GM23338 (cell line): ENCODE measurements at regions not wholly inside any gene's neighbourhood (a gene's known extent, or its start where the extent isn't known, plus 50 kb on each side); places are given as distances from the start of the nearest gene placed in this dataset.

Experiments
- ATAC-seq: fragments of 200-7000 bp; cut with Tn5 transposase; 3 replicates; pipeline ENCODE4 v1.9.1; 2020
- DNase-seq: peaks from one replicate; pipeline ENCODE4 v3.0.0-alpha.2; 2015; ENCODE audit warnings: low spot score
- H2AFZ ChIP-seq: fragments of 200-600 bp; sonication (generic); 2 replicates; pipeline ENCODE4 v1.8.0; 2016; ENCODE audit warnings: antibody characterized with exemption, mild to moderate bottlenecking, moderate library complexity
- H3F3A ChIP-seq: fragments of 200-600 bp; sonication (generic); replicated peaks from 2 replicates; pipeline ENCODE4 v1.8.0; 2017; ENCODE audit warnings: antibody characterized with exemption, mixed run types, low read depth
- H3K27ac ChIP-seq: fragments of 200-600 bp; sonication (generic); 2 replicates; pipeline ENCODE4 v1.6.1; 2016; ENCODE audit warnings: low read depth
- H3K27me3 ChIP-seq: fragments of 200-600 bp; sonication (generic); 2 replicates; pipeline ENCODE4 v1.8.0; 2016; ENCODE audit warnings: mild to moderate bottlenecking, mixed run types, moderate library complexity; ENCODE audit not compliant: insufficient read depth
- H3K36me3 ChIP-seq: fragments of 200-600 bp; sonication (generic); 2 replicates; pipeline ENCODE4 v1.8.0; 2016; ENCODE audit warnings: mild to moderate bottlenecking; ENCODE audit not compliant: insufficient read depth
- H3K4me1 ChIP-seq: fragments of 200-600 bp; sonication (generic); 2 replicates; pipeline ENCODE4 v1.8.0; 2016; ENCODE audit warnings: mild to moderate bottlenecking, moderate library complexity; ENCODE audit not compliant: insufficient read depth
- H3K4me2 ChIP-seq: fragments of 200-600 bp; sonication (generic); 2 replicates; pipeline ENCODE4 v1.7.1; 2017; ENCODE audit warnings: mixed run types
- H3K4me3 ChIP-seq: fragments of 200-600 bp; sonication (generic); 2 replicates; pipeline ENCODE4 v1.6.1; 2016; ENCODE audit warnings: mixed run types
- H3K79me2 ChIP-seq: fragments of 200-600 bp; sonication (generic); replicated peaks from 2 replicates; pipeline ENCODE4 v1.8.0; 2017; ENCODE audit warnings: mild to moderate bottlenecking; ENCODE audit not compliant: insufficient read depth
- H3K9me2 ChIP-seq: fragments of 200-600 bp; sonication (generic); 2 replicates; pipeline ENCODE4 v1.8.0; 2017; ENCODE audit not compliant: insufficient read depth
- H4K20me1 ChIP-seq: fragments of 200-600 bp; sonication (generic); replicated peaks from 2 replicates; pipeline ENCODE4 v1.8.0; 2017; ENCODE audit warnings: mild to moderate bottlenecking; ENCODE audit not compliant: insufficient read depth
- H3K27ac Mint-ChIP-seq: 2 replicates; pipeline ENCODE4 v1.8.0; 2020; ENCODE audit warnings: inconsistent platforms, mild to moderate bottlenecking, moderate library complexity, mixed read lengths
- H3K27me3 Mint-ChIP-seq: 3 replicates; pipeline ENCODE4 v1.8.0; 2022; ENCODE audit warnings: low read depth, mild to moderate bottlenecking, moderate library complexity, mixed read lengths, inconsistent platforms; ENCODE audit not compliant: insufficient read depth, poor library complexity
- H3K36me3 Mint-ChIP-seq: 3 replicates; pipeline ENCODE4 v1.8.0; 2021; ENCODE audit warnings: low read depth, mild to moderate bottlenecking, inconsistent platforms, moderate library complexity, mixed read lengths
- H3K4me1 Mint-ChIP-seq: 3 replicates; pipeline ENCODE4 v1.8.0; 2020; ENCODE audit warnings: mild to moderate bottlenecking, inconsistent platforms, mixed read lengths
- H3K4me3 Mint-ChIP-seq: 3 replicates; pipeline ENCODE4 v1.8.0; 2021; ENCODE audit warnings: moderate library complexity, mild to moderate bottlenecking, inconsistent platforms, mixed read lengths
- H3K9me3 Mint-ChIP-seq: 3 replicates; pipeline ENCODE4 v1.8.0; 2020; ENCODE audit warnings: moderate library complexity, mild to moderate bottlenecking, inconsistent platforms, mixed read lengths
- CREB1 ChIP-seq: fragments of 250-450 bp; sonication (Bioruptor Pico); IDR thresholded peaks from 2 replicates; pipeline ENCODE4 v1.5.0; 2020; ENCODE audit warnings: low read depth, mild to moderate bottlenecking, moderate library complexity
- CTCF ChIP-seq, 2 experiments: fragments of 200-600 bp in 1 of 2; sonication (generic) in 1 of 2; conservative IDR thresholded peaks; 2 replicates each; pipeline versions ENCODE4 v1.5.1 to v1.6.1; 2016 to 2017; ENCODE audit warnings: antibody characterized with exemption in 2 of 2, low read depth in 2 of 2, mild to moderate bottlenecking in 2 of 2, moderate library complexity in 1 of 2
- ETS1 ChIP-seq: IDR thresholded peaks from 2 replicates; pipeline ENCODE4 v1.6.1; 2016; ENCODE audit warnings: antibody characterized with exemption
- EZH2 ChIP-seq: fragments of 200-600 bp; sonication (generic); IDR thresholded peaks from one replicate; pipeline ENCODE4 v1.8.0; 2017; ENCODE audit warnings: antibody characterized with exemption, mild to moderate bottlenecking, low read depth; ENCODE audit not compliant: unreplicated experiment
- EZH2phosphoT487 ChIP-seq: fragments of 200-600 bp; sonication (generic); IDR thresholded peaks from one replicate; pipeline ENCODE4 v1.8.1; 2018; ENCODE audit warnings: antibody characterized with exemption; ENCODE audit not compliant: unreplicated experiment
- JUNB ChIP-seq: IDR thresholded peaks from one replicate; pipeline ENCODE4 v1.6.1; 2016; ENCODE audit warnings: antibody characterized with exemption; ENCODE audit not compliant: unreplicated experiment
- NANOG ChIP-seq: IDR thresholded peaks from 2 replicates; pipeline ENCODE4 v1.6.1; 2016; ENCODE audit warnings: antibody characterized with exemption, borderline replicate concordance
- POLR2AphosphoS5 ChIP-seq: IDR thresholded peaks from 2 replicates; pipeline ENCODE4 v1.6.1; 2016; ENCODE audit warnings: antibody characterized with exemption, low read depth
- REST ChIP-seq: IDR thresholded peaks from one replicate; pipeline ENCODE4 v1.6.1; 2018; ENCODE audit warnings: antibody characterized with exemption; ENCODE audit not compliant: unreplicated experiment
- STAT1 ChIP-seq: IDR thresholded peaks from one replicate; pipeline ENCODE4 v1.6.1; 2016; ENCODE audit warnings: antibody characterized with exemption; ENCODE audit not compliant: unreplicated experiment
- ZNF114 ChIP-seq: fragments of 250-450 bp; sonication (Bioruptor Pico); IDR thresholded peaks from 2 replicates; pipeline ENCODE4 v1.5.0; 2020; ENCODE audit warnings: mild to moderate bottlenecking, moderate library complexity
- ZNF331 ChIP-seq: fragments of 250-450 bp; sonication (Bioruptor Pico); IDR thresholded peaks from 2 replicates; pipeline ENCODE4 v1.5.0; 2020; ENCODE audit warnings: low read depth, mild to moderate bottlenecking, moderate library complexity
- ZNF462 ChIP-seq: fragments of 250-450 bp; sonication (Bioruptor Pico); IDR thresholded peaks from 2 replicates; pipeline ENCODE4 v1.5.0; 2020; ENCODE audit warnings: mild to moderate bottlenecking, moderate library complexity

GRCh38 chr15:38886315-38887163 lies 321.9 kb upstream of the RASGRP1 start:
- H3K36me3 Mint-ChIP-seq = no peaks in the 10 kb centered on the region
- Histone ChIP-seq H3K36me3 (no peaks in the 10 kb centered on the region), H3K4me2 (no peak overlapping the region), H3K9me2 (no peaks in the 10 kb centered on the region), H3F3A (no peaks in the 10 kb centered on the region), H2AFZ (no peak overlapping the region), H4K20me1 (no peaks in the 10 kb centered on the region), H3K79me2 (no peaks in the 10 kb centered on the region), H3K27me3 (no peaks in the 10 kb centered on the region), H3K4me1 (no peaks in the 10 kb centered on the region), H3K27ac (no peak overlapping the region), H3K4me3 (no peak overlapping the region)
- H3K27me3 Mint-ChIP-seq = no peaks in the 10 kb centered on the region
- DNase-seq (no peak), ATAC-seq (no peak)
- H3K9me3 Mint-ChIP-seq = no peaks in the 10 kb centered on the region
- no peak overlapping the region for H3K4me3 Mint-ChIP-seq
- H3K27ac Mint-ChIP-seq = no peak overlapping the region
- TF ChIP-seq CTCF (conservative IDR thresholded peaks at IDR 0.05; ENCODE audit: low read depth in 2 of 2) = no peak
- TF ChIP-seq EZH2phosphoT487 = no peak
- no peak for TF ChIP-seq REST
- TF ChIP-seq ZNF331 (CRISPR knock-in tag) = no peak
- no peak for TF ChIP-seq STAT1
- TF ChIP-seq JUNB = no peak
- TF ChIP-seq CREB1 (CRISPR knock-in tag) = no peak
- no peak for TF ChIP-seq ETS1
- TF ChIP-seq EZH2 = no peak
- TF ChIP-seq ZNF462 = no peak
- no peak for TF ChIP-seq NANOG
- no peak for TF ChIP-seq POLR2AphosphoS5
- no peak for TF ChIP-seq ZNF114 (CRISPR knock-in tag)
- H3K4me1 Mint-ChIP-seq = no peaks in the 10 kb centered on the region
